HG02970 (cell line): ENCODE measurements at regions not wholly inside any gene's neighbourhood (a gene's known extent, or its start where the extent isn't known, plus 50 kb on each side); places are given as distances from the start of the nearest gene placed in this dataset.
"Not testable (repeated sequence)": the region's sequence is repeated elsewhere in the genome, so short reads cannot be mapped to it uniquely, and the experiment has no call there.

Source experiments
- ATAC-seq: cut with Tn5 transposase; IDR thresholded peaks from one replicate; pipeline ENCODE4 v1.9.1; 2021; ENCODE audit warnings: mild to moderate bottlenecking, moderate library complexity, moderate number of reproducible peaks; ENCODE audit not compliant: unreplicated experiment, low FRiP score

- ATAC-seq, result not testable (repeated sequence)
Observed at GRCh38 chr2:91603996-91604395, 2912.5 kb downstream of the RPIA start.

GRCh38 chr2:91604629-91605028, 2913.2 kb downstream of the RPIA start:
- ATAC-seq, result not testable (repeated sequence)

- ATAC-seq, result not testable (repeated sequence)
Observed at GRCh38 chr2:91623739-91624138, 2932.3 kb downstream of the RPIA start.

GRCh38 chr2:91628471-91628870, 2937.0 kb downstream of the RPIA start:
- not testable (repeated sequence) for ATAC-seq

- ATAC-seq, result not testable (repeated sequence)
Observed at GRCh38 chr2:91657193-91657592, 2965.7 kb downstream of the RPIA start.

GRCh38 chr2:91658336-91658735, 2966.9 kb downstream of the RPIA start:
- not testable (repeated sequence) for ATAC-seq

- not testable (repeated sequence) for ATAC-seq
Observed at GRCh38 chr2:91659189-91659916, 2967.9 kb downstream of the RPIA start.

- peak; percentile 93 for ATAC-seq
Observed at GRCh38 chr2:91659917-91660275, 2968.4 kb downstream of the RPIA start.

- not testable (repeated sequence) for ATAC-seq
Observed at GRCh38 chr2:91667341-91667740, 2975.9 kb downstream of the RPIA start.

- ATAC-seq, result not testable (repeated sequence)
Observed at GRCh38 chr2:91685541-91685940, 2994.1 kb downstream of the RPIA start.

GRCh38 chr2:91686046-91686445, 2994.6 kb downstream of the RPIA start:
- ATAC-seq, result not testable (repeated sequence)
